Gastrocnemius medialis (tissue), 4 donors: ENCODE measurements at regions not wholly inside any gene's neighbourhood (a gene's known extent, or its start where the extent isn't known, plus 50 kb on each side); places are given as distances from the start of the nearest gene placed in this dataset.

Experiments used
- CTCF ChIP-seq, 5 experiments: fragments of 450-650 bp in 3 of 5; fragments of 200-600 bp in 2 of 5; sonication (generic) in 2 of 5; IDR thresholded peaks in 4 of 5; conservative IDR thresholded peaks in 1 of 5; 1 replicate in 4 of 5; 2 replicates in 1 of 5; pipeline ENCODE4 v1.5.1; 2016 to 2019; ENCODE audit warnings: antibody characterized with exemption in 5 of 5, mild to moderate bottlenecking in 3 of 5, moderate library complexity in 3 of 5
- POLR2A ChIP-seq, 2 donors: fragments of 450-650 bp; IDR thresholded peaks; one replicate each; pipeline ENCODE4 v1.6.1; 2017; ENCODE audit warnings: antibody characterized with exemption in 2 of 2, mild to moderate bottlenecking in 2 of 2, moderate library complexity in 2 of 2

DNA sequence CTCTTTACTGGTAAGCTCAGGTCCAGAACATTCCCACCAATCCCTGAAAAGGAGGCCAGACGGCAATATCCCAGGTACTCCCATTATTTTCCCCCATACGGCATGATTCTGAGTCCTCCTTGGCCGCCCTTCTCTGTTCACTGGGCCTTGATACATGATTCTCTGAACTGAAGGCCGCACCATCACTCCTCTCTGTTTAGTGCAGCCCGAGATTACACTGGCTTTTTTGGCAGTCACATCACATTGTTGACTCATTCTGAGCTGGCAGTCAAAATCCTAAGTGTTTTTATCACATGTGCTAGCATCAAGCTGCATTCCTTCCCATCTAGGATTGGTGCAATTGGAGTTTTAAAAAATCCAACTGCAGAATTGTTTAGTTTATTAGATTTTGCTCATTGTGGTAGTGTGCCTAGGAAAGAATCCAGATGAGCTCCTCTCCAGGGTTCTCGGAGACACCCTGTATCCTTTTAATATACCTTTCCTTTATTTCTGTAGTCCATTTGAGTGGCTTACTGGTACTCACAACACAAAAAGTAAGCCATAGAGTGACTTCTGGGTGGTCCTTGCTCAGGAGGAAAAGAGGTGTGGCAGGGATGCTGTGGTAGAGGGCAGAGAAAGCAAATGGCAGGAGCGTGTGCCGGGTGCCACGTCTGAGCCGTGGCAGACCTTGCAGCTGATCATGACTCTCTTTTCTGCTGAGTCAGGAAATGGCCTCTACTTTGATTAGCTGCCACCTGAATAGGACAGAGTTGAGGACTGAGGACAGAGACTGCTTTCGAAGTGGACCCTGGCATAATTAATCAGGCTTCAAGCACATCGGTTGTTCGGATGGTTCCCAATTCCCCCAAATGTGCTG lies 121.1 kb upstream of the IL12B start:
- no peak for TF ChIP-seq CTCF (IDR thresholded peaks at IDR 0.05 in 4 of 5, conservative IDR thresholded peaks at IDR 0.05 in 1 of 5)
- TF ChIP-seq POLR2A (IDR thresholded peaks at IDR 0.05): no peak
